H9 (cell line): ENCODE measurements at regions not wholly inside any gene's neighbourhood (a gene's known extent, or its start where the extent isn't known, plus 50 kb on each side); places are given as distances from the start of the nearest gene placed in this dataset.

ENCODE experiments used
- DNase-seq: peaks from one replicate; pipeline ENCODE4 v3.0.0-alpha.2; 2017
- H2AFZ ChIP-seq: one replicate; pipeline ENCODE4 v1.6.1; 2013; ENCODE audit warnings: mild to moderate bottlenecking, low read length, control low read depth, moderate library complexity
- H2AK5ac ChIP-seq: 2 replicates; pipeline ENCODE4 v1.6.1; 2013; ENCODE audit warnings: low read length, control low read depth, mixed read lengths; ENCODE audit not compliant: insufficient read length
- H2BK120ac ChIP-seq: one replicate; pipeline ENCODE4 v1.6.1; 2013; ENCODE audit warnings: low read depth, mild to moderate bottlenecking, low read length, control low read depth, inconsistent platforms; ENCODE audit not compliant: poor library complexity, severe bottlenecking
- H2BK12ac ChIP-seq: 2 replicates; pipeline ENCODE4 v1.6.1; 2013; ENCODE audit warnings: low read length, control low read depth, mixed read lengths, low read depth; ENCODE audit not compliant: insufficient read length
- H2BK15ac ChIP-seq: 2 replicates; pipeline ENCODE4 v1.6.1; 2013; ENCODE audit warnings: low read depth, low read length, control low read depth
- H2BK20ac ChIP-seq: one replicate; pipeline ENCODE4 v1.6.1; 2013; ENCODE audit warnings: low read depth, mild to moderate bottlenecking, low read length, control low read depth, inconsistent platforms; ENCODE audit not compliant: poor library complexity, severe bottlenecking
- H2BK5ac ChIP-seq: 2 replicates; pipeline ENCODE4 v1.6.1; 2013; ENCODE audit warnings: low read length, control low read depth, mixed read lengths; ENCODE audit not compliant: insufficient read length
- H3K14ac ChIP-seq: 2 replicates; pipeline ENCODE4 v1.6.1; 2013; ENCODE audit warnings: low read length, control low read depth; ENCODE audit not compliant: insufficient read depth
- H3K18ac ChIP-seq: 2 replicates; pipeline ENCODE4 v1.6.1; 2013; ENCODE audit warnings: low read depth, mild to moderate bottlenecking, mixed read lengths, low read length, control low read depth; ENCODE audit not compliant: insufficient read length
- H3K23ac ChIP-seq: 2 replicates; pipeline ENCODE4 v1.6.1; 2013; ENCODE audit warnings: low read length, control low read depth, mixed read lengths, low read depth; ENCODE audit not compliant: insufficient read length
- H3K23me2 ChIP-seq: 2 replicates; pipeline ENCODE4 v1.6.1; 2013; ENCODE audit warnings: low read depth, mild to moderate bottlenecking, mixed read lengths, low read length, control low read depth; ENCODE audit not compliant: insufficient read length, poor library complexity, severe bottlenecking
- H3K27ac ChIP-seq: 2 replicates; pipeline ENCODE4 v1.5.1; 2013; ENCODE audit warnings: low read length, control low read depth, mixed read lengths, low read depth; ENCODE audit not compliant: insufficient read length
- H3K27me3 ChIP-seq: 2 replicates; pipeline ENCODE4 v1.6.1; 2013; ENCODE audit warnings: low read length, control low read depth, inconsistent platforms; ENCODE audit not compliant: insufficient read depth
- H3K4ac ChIP-seq: 2 replicates; pipeline ENCODE4 v1.6.1; 2013; ENCODE audit warnings: low read depth, mild to moderate bottlenecking, control low read depth, inconsistent platforms, low read length, moderate library complexity
- H3K4me1 ChIP-seq: 2 replicates; pipeline ENCODE4 v1.6.1; 2013; ENCODE audit warnings: low read length, control low read depth, inconsistent platforms; ENCODE audit not compliant: insufficient read depth
- H3K4me2 ChIP-seq: 2 replicates; pipeline ENCODE4 v1.6.1; 2013; ENCODE audit warnings: low read length, control low read depth, mixed read lengths; ENCODE audit not compliant: insufficient read length, insufficient read depth
- H3K56ac ChIP-seq: 2 replicates; pipeline ENCODE4 v1.6.1; 2013; ENCODE audit warnings: low read depth, mild to moderate bottlenecking, mixed read lengths, low read length, control low read depth; ENCODE audit not compliant: insufficient read length
- H3K79me1 ChIP-seq: 2 replicates; pipeline ENCODE4 v1.6.1; 2013; ENCODE audit warnings: low read depth, mild to moderate bottlenecking, moderate library complexity, low read length, control low read depth, inconsistent platforms; ENCODE audit not compliant: insufficient read depth, poor library complexity, severe bottlenecking
- H3K79me2 ChIP-seq: 2 replicates; pipeline ENCODE4 v1.6.1; 2013; ENCODE audit warnings: low read length, control low read depth, inconsistent platforms; ENCODE audit not compliant: insufficient read depth
- H3K9ac ChIP-seq: 2 replicates; pipeline ENCODE4 v1.6.1; 2013; ENCODE audit warnings: low read length, control low read depth, mixed read lengths; ENCODE audit not compliant: insufficient read length; ENCODE audit errors: extremely low read depth
- H3K9me3 ChIP-seq: one replicate; pipeline ENCODE4 v1.6.1; 2013; ENCODE audit warnings: low read depth, low read length, inconsistent platforms; ENCODE audit not compliant: control insufficient read depth
- H3T11ph ChIP-seq: one replicate; pipeline ENCODE4 v1.6.1; 2013; ENCODE audit warnings: mild to moderate bottlenecking, low read length, control low read depth, inconsistent platforms
- H4K20me1 ChIP-seq: one replicate; pipeline ENCODE4 v1.6.1; 2013; ENCODE audit not compliant: control insufficient read depth, insufficient read length, insufficient read depth
- H4K5ac ChIP-seq: 2 replicates; pipeline ENCODE4 v1.6.1; 2013; ENCODE audit warnings: low read depth, mild to moderate bottlenecking, mixed read lengths, low read length, control low read depth; ENCODE audit not compliant: insufficient read length
- H4K8ac ChIP-seq: replicated peaks from 2 replicates; pipeline ENCODE4 v1.6.1; 2013; ENCODE audit warnings: low read length, control low read depth, mixed read lengths, low read depth; ENCODE audit not compliant: insufficient read length
- H4K91ac ChIP-seq: 2 replicates; pipeline ENCODE4 v1.6.1; 2013; ENCODE audit warnings: low read depth, mild to moderate bottlenecking, moderate library complexity, mixed read lengths, low read length, control low read depth; ENCODE audit not compliant: insufficient read length
- H3K27ac Mint-ChIP-seq, 3 experiments: 2 replicates in 2 of 3; 3 replicates in 1 of 3; pipeline ENCODE4 v1.8.0; 2020 to 2021; ENCODE audit warnings: mixed read lengths in 3 of 3, mild to moderate bottlenecking in 1 of 3, moderate library complexity in 1 of 3
- H3K27me3 Mint-ChIP-seq: 2 replicates; pipeline ENCODE4 v1.8.0; 2021; ENCODE audit warnings: low read depth, mild to moderate bottlenecking, moderate library complexity, mixed read lengths
- H3K36me3 Mint-ChIP-seq, 3 experiments: 2 replicates in 2 of 3; 3 replicates in 1 of 3; pipeline ENCODE4 v1.8.0; 2020 to 2021; ENCODE audit warnings: low read depth in 3 of 3, mixed read lengths in 3 of 3; ENCODE audit not compliant: insufficient read depth in 1 of 3
- H3K4me1 Mint-ChIP-seq, 2 experiments: 2 replicates each; pipeline ENCODE4 v1.8.0; 2020; ENCODE audit warnings: mixed read lengths in 2 of 2
- H3K4me3 Mint-ChIP-seq, 2 experiments: 2 replicates in 1 of 2; 3 replicates in 1 of 2; pipeline ENCODE4 v1.8.0; 2020 to 2021; ENCODE audit warnings: mild to moderate bottlenecking in 2 of 2, mixed read lengths in 2 of 2, moderate library complexity in 1 of 2
- H3K9me3 Mint-ChIP-seq, 2 experiments: 2 replicates in 1 of 2; 3 replicates in 1 of 2; pipeline ENCODE4 v1.8.0; 2020; ENCODE audit warnings: mild to moderate bottlenecking in 2 of 2, mixed read lengths in 2 of 2, moderate library complexity in 1 of 2
- CTCF ChIP-seq: fragments of 200-600 bp; sonication (generic); conservative IDR thresholded peaks from 3 replicates; pipeline ENCODE4 v1.8.0; 2021; ENCODE audit warnings: antibody characterized with exemption, mild to moderate bottlenecking
- WGBS: extraction: QIAGEN DNeasy Blood & Tissue Kit; methylation state at CpG from one replicate; pipeline ENCODE4 v1.1.7; 2013; ENCODE audit warnings: missing lambda C conversion rate, low lambda C conversion rate, mixed read lengths; ENCODE audit not compliant: insufficient read length; ENCODE audit errors: extremely low coverage; 5-methylcytosine and 5-hydroxymethylcytosine counted together

GRCh38 chr12:118850244-118850825, 131.0 kb upstream of the SRRM4 start:
- Histone ChIP-seq H3K9me3 (no peaks in the 10 kb centered on the region), H3K14ac (no peak overlapping the region), H4K91ac (no peak overlapping the region), H3K9ac (no peak overlapping the region), H4K8ac (no peak overlapping the region), H2AFZ (no peak overlapping the region), H2BK12ac (no peak overlapping the region), H3T11ph (no peak overlapping the region), H3K18ac (no peak overlapping the region), H4K20me1 (no peaks in the 10 kb centered on the region), H3K79me2 (no peaks in the 10 kb centered on the region), H3K56ac (no peak overlapping the region), H2BK5ac (no peak overlapping the region), H3K23me2 (no peaks in the 10 kb centered on the region), H3K4me2 (no peak overlapping the region), H2BK20ac (no peak overlapping the region), H3K27me3 (no peaks in the 10 kb centered on the region), H3K4me1 (no peaks in the 10 kb centered on the region), H2BK15ac (no peak overlapping the region), H3K23ac (no peak overlapping the region), H3K27ac (no peak overlapping the region), H3K4ac (no peak overlapping the region), H4K5ac (no peak overlapping the region), H3K79me1 (no peaks in the 10 kb centered on the region), H2AK5ac (no peak overlapping the region), H2BK120ac (no peak overlapping the region)
- no CpG with 5 or more reads among the region's 7 CpGs for WGBS
- Mint-ChIP-seq H3K27me3 (peaks cover 22% of the 10 kb centered on the region), H3K27ac (no peak overlapping the region), H3K9me3 (no peaks in the 10 kb centered on the region; a peak in 1 of 5 replicates), H3K36me3 (no peaks in the 10 kb centered on the region), H3K4me3 (no peak overlapping the region), H3K4me1 (peaks cover 10% of the 10 kb centered on the region in 2 experiments)
- peak; percentile 94 for TF ChIP-seq CTCF
- DNase-seq: peak; percentile 86
